ENCODE measurements at regions not wholly inside any gene's neighbourhood (a gene's known extent, or its start where the extent isn't known, plus 50 kb on each side); places are given as distances from the start of the nearest gene placed in this dataset.
"Not testable (repeated sequence)": the region's sequence is repeated elsewhere in the genome, so short reads cannot be mapped to it uniquely, and the experiment has no call there.

GRCh38 chr1:214761030-214761429 lies 158.0 kb downstream of the CENPF start:
- TF ChIP-seq POLR2A (IDR thresholded peaks at IDR 0.05) = no peak
- TF ChIP-seq CTCF (IDR thresholded peaks at IDR 0.05) = no peak
- DNase-seq = no peak

GRCh38 chr1:214762902-214763301 lies 159.9 kb downstream of the CENPF start:
- Histone ChIP-seq H3K36me3 (no peaks in the 10 kb centered on the region), H3K9me3 (no peaks in the 10 kb centered on the region), H3K4me1 (no peaks in the 10 kb centered on the region), H3K4me3 (no peak overlapping the region), H3K27ac (no peak overlapping the region), H3K27me3 (no peaks in the 10 kb centered on the region)
- intact Hi-C loops (cut with DNase I; ENCODE audit: low total_unique reads) = no loop called here
- TF ChIP-seq CTCF (IDR thresholded peaks at IDR 0.05) = no peak
- no peak for TF ChIP-seq POLR2A (IDR thresholded peaks at IDR 0.05)
- DNase-seq = no peak

More at GRCh38 chr1:214761030-214761429, 158.0 kb downstream of the CENPF start:
- Histone ChIP-seq H3K36me3 (no peaks in the 10 kb centered on the region), H3K4me1 (no peaks in the 10 kb centered on the region), H3K27me3 (no peaks in the 10 kb centered on the region), H3K4me3 (no peak overlapping the region), H3K27ac (no peak overlapping the region), H3K9me3 (no peaks in the 10 kb centered on the region)
- intact Hi-C loops (cut with DNase I; ENCODE audit: low total_unique reads) = no loop called here

- intact Hi-C loops (cut with DNase I; ENCODE audit: low total_unique reads) = no loop called here
- TF ChIP-seq POLR2A (IDR thresholded peaks at IDR 0.05) (no peak), CTCF (IDR thresholded peaks at IDR 0.05) (no peak)
- H3K36me3 ChIP-seq = no peaks in the 10 kb centered on the region
- no peak overlapping the region for H3K27ac ChIP-seq
- H3K4me3 ChIP-seq = no peak overlapping the region
- no peak for DNase-seq
- no peaks in the 10 kb centered on the region for H3K9me3 ChIP-seq
- no peaks in the 10 kb centered on the region for H3K4me1 ChIP-seq
- no peaks in the 10 kb centered on the region for H3K27me3 ChIP-seq
Measured at GRCh38 chr1:214764502-214764901, 161.5 kb downstream of the CENPF start.

- Histone ChIP-seq H3K27ac (no peak overlapping the region), H3K9me3 (no peaks in the 10 kb centered on the region), H3K36me3 (no peaks in the 10 kb centered on the region), H3K4me1 (no peaks in the 10 kb centered on the region), H3K4me3 (no peak overlapping the region), H3K27me3 (no peaks in the 10 kb centered on the region)
- TF ChIP-seq CTCF (IDR thresholded peaks at IDR 0.05) (no peak), POLR2A (IDR thresholded peaks at IDR 0.05) (no peak)
- no peak for DNase-seq
- intact Hi-C loops (cut with DNase I; ENCODE audit: low total_unique reads) = no loop called here
Measured at GRCh38 chr1:214767221-214767620, 164.2 kb downstream of the CENPF start.

GRCh38 chr1:214769666-214770065 lies 166.7 kb downstream of the CENPF start:
- H3K36me3 ChIP-seq; H3K27ac ChIP-seq; intact Hi-C loops (cut with DNase I; ENCODE audit: low total_unique reads); DNase-seq; H3K9me3 ChIP-seq; H3K4me3 ChIP-seq; H3K27me3 ChIP-seq; H3K4me1 ChIP-seq: not testable (repeated sequence)

- H3K36me3 ChIP-seq = no peaks in the 10 kb centered on the region
- no peaks in the 10 kb centered on the region for H3K27me3 ChIP-seq
- no peaks in the 10 kb centered on the region for H3K4me1 ChIP-seq
- intact Hi-C loops (cut with DNase I; ENCODE audit: low total_unique reads) = no loop called here
- DNase-seq = no peak
- H3K27ac ChIP-seq = no peak overlapping the region
- H3K9me3 ChIP-seq = no peaks in the 10 kb centered on the region
- H3K4me3 ChIP-seq = no peak overlapping the region
- TF ChIP-seq POLR2A (IDR thresholded peaks at IDR 0.05) = no peak
- no peak for TF ChIP-seq CTCF (IDR thresholded peaks at IDR 0.05)
Measured at GRCh38 chr1:214777364-214777763, 174.4 kb downstream of the CENPF start.
